ENCODE measurements at regions not wholly inside any gene's neighbourhood (a gene's known extent, or its start where the extent isn't known, plus 50 kb on each side); places are given as distances from the start of the nearest gene placed in this dataset.

- Histone ChIP-seq H3K4me3 (no peak overlapping the region), H3K36me3 (no peaks in the 10 kb centered on the region), H3K27me3 (no peaks in the 10 kb centered on the region), H3K27ac (no peak overlapping the region), H3K9me3 (peaks cover 0 to 17% of the 10 kb centered on the region in 2 donors), H3K4me1 (no peaks in the 10 kb centered on the region)
- intact Hi-C loops (cut with DNase I): no loop called here
- no peak for TF ChIP-seq CTCF (IDR thresholded peaks at IDR 0.05)
- no peak for DNase-seq (ENCODE audit: low spot score in 2 of 2)
These were observed 1367.2 kb downstream of the EFNB2 start for GRCh38 chr13:105168295-105168694.

GRCh38 chr13:105167385-105167784 lies 1368.1 kb downstream of the EFNB2 start:
- no peaks in the 10 kb centered on the region for H3K4me1 ChIP-seq
- TF ChIP-seq CTCF (IDR thresholded peaks at IDR 0.05): no peak
- DNase-seq (ENCODE audit: low spot score in 2 of 2): no peak
- no peak overlapping the region for H3K27ac ChIP-seq
- peaks cover 0 to 17% of the 10 kb centered on the region in 2 donors for H3K9me3 ChIP-seq
- H3K27me3 ChIP-seq: no peaks in the 10 kb centered on the region
- no peak overlapping the region for H3K4me3 ChIP-seq
- H3K36me3 ChIP-seq: no peaks in the 10 kb centered on the region
- intact Hi-C loops (cut with DNase I): no loop called here

- H3K4me1 ChIP-seq: no peaks in the 10 kb centered on the region
- H3K4me3 ChIP-seq: no peak overlapping the region
- no peaks in the 10 kb centered on the region for H3K9me3 ChIP-seq
- intact Hi-C loops (cut with DNase I): no loop called here
- H3K27me3 ChIP-seq: no peaks in the 10 kb centered on the region
- no peak for DNase-seq (ENCODE audit: low spot score in 2 of 2)
- TF ChIP-seq CTCF (IDR thresholded peaks at IDR 0.05): no peak
- no peak overlapping the region for H3K27ac ChIP-seq
- H3K36me3 ChIP-seq: no peaks in the 10 kb centered on the region
These were observed 1369.9 kb downstream of the EFNB2 start for GRCh38 chr13:105165449-105166125.

- H3K9me3 ChIP-seq: no peaks in the 10 kb centered on the region
- no peak overlapping the region for H3K27ac ChIP-seq
- DNase-seq (ENCODE audit: low spot score in 2 of 2): no peak
- intact Hi-C loops (cut with DNase I): no loop called here
- H3K27me3 ChIP-seq: no peaks in the 10 kb centered on the region
- no peaks in the 10 kb centered on the region for H3K4me1 ChIP-seq
- H3K36me3 ChIP-seq: no peaks in the 10 kb centered on the region
- no peak for TF ChIP-seq CTCF (IDR thresholded peaks at IDR 0.05)
- no peak overlapping the region for H3K4me3 ChIP-seq
These were observed 1375.6 kb downstream of the EFNB2 start for GRCh38 chr13:105159841-105160240.

GRCh38 chr13:105153611-105154010 lies 1381.9 kb downstream of the EFNB2 start:
- no peak overlapping the region for H3K27ac ChIP-seq
- TF ChIP-seq CTCF (IDR thresholded peaks at IDR 0.05): no peak
- intact Hi-C loops (cut with DNase I): no loop called here

GRCh38 chr13:105151639-105152038 lies 1383.8 kb downstream of the EFNB2 start:
- H3K4me3 ChIP-seq: no peak overlapping the region
- no peak for TF ChIP-seq CTCF (IDR thresholded peaks at IDR 0.05)
- H3K9me3 ChIP-seq: no peaks in the 10 kb centered on the region
- H3K27ac ChIP-seq: no peak overlapping the region
- H3K4me1 ChIP-seq: no peaks in the 10 kb centered on the region
- no peaks in the 10 kb centered on the region for H3K27me3 ChIP-seq
- H3K36me3 ChIP-seq: no peaks in the 10 kb centered on the region
- DNase-seq (ENCODE audit: low spot score in 2 of 2): no peak
- intact Hi-C loops (cut with DNase I): no loop called here

More at GRCh38 chr13:105153611-105154010, 1381.9 kb downstream of the EFNB2 start:
- no peaks in the 10 kb centered on the region for H3K27me3 ChIP-seq
- H3K9me3 ChIP-seq: no peaks in the 10 kb centered on the region
- H3K4me3 ChIP-seq: no peak overlapping the region
- H3K4me1 ChIP-seq: no peaks in the 10 kb centered on the region
- no peaks in the 10 kb centered on the region for H3K36me3 ChIP-seq
- DNase-seq (ENCODE audit: low spot score in 2 of 2): no peak

Data from ascending aorta (tissue), 2 donors.